Caco-2 (cell line): ENCODE measurements at regions not wholly inside any gene's neighbourhood (a gene's known extent, or its start where the extent isn't known, plus 50 kb on each side); places are given as distances from the start of the nearest gene placed in this dataset.

ENCODE experiments used
- BruUV-seq: library from RNA; stranded (reverse); fragments of 400-500 nt; replicated peaks from 2 replicates; lab custom pipeline; 2021; lab: Mats Ljungman, UMichigan
- CTCF ChIA-PET: fragments of 300-600 bp; sonication (Branson Sonifier 250); formaldehyde crosslinking; loops from one replicate; lab custom pipeline; 2022; ENCODE audit warnings: antibody characterized with exemption; lab: Charles Lee
- POLR2A ChIA-PET: fragments of 300-600 bp; sonication (Branson Sonifier 250); formaldehyde crosslinking; loops from one replicate; lab custom pipeline; 2022; ENCODE audit warnings: antibody characterized with exemption; lab: Charles Lee
- DNase-seq, 2 experiments: peaks; one replicate each; pipeline versions ENCODE4 v3.0.0 to v3.0.0-alpha.2; 2020 to 2022
- H3K27me3 ChIP-seq: replicated peaks from 2 replicates; pipeline ENCODE4 v1.6.0; 2011; ENCODE audit warnings: low read length; ENCODE audit not compliant: control insufficient read depth, insufficient read depth
- H3K36me3 ChIP-seq: 2 replicates; pipeline ENCODE4 v1.5.1; 2011; ENCODE audit warnings: low read length; ENCODE audit not compliant: control insufficient read depth, insufficient read depth
- H3K4me1 ChIP-seq: fragments of 250-450 bp; sonication (Bioruptor Pico); 2 replicates; pipeline ENCODE4 v1.5.1; 2020; ENCODE audit warnings: mild to moderate bottlenecking
- H3K4me3 ChIP-seq: 2 replicates; pipeline ENCODE4 v1.5.1; 2011; ENCODE audit warnings: low read depth, mild to moderate bottlenecking, control low read depth, low read length
- H3K9me3 ChIP-seq: fragments of 250-450 bp; sonication (Bioruptor Pico); 2 replicates; pipeline ENCODE4 v1.5.1; 2020; ENCODE audit warnings: mild to moderate bottlenecking, moderate library complexity
- H3K27ac Mint-ChIP-seq: one replicate; pipeline ENCODE4 v1.8.0; 2022; ENCODE audit warnings: mixed read lengths; ENCODE audit not compliant: unreplicated experiment
- H3K27me3 Mint-ChIP-seq: one replicate; pipeline ENCODE4 v1.8.0; 2022; ENCODE audit warnings: mixed read lengths; ENCODE audit not compliant: insufficient read depth, unreplicated experiment
- H3K36me3 Mint-ChIP-seq: one replicate; pipeline ENCODE4 v1.8.0; 2022; ENCODE audit warnings: mild to moderate bottlenecking, mixed read lengths; ENCODE audit not compliant: insufficient read depth, unreplicated experiment
- H3K4me1 Mint-ChIP-seq: one replicate; pipeline ENCODE4 v1.8.0; 2022; ENCODE audit warnings: low read depth, mixed read lengths; ENCODE audit not compliant: unreplicated experiment
- H3K4me3 Mint-ChIP-seq: one replicate; pipeline ENCODE4 v1.8.0; 2022; ENCODE audit warnings: mild to moderate bottlenecking, moderate library complexity, mixed read lengths; ENCODE audit not compliant: unreplicated experiment
- H3K9me3 Mint-ChIP-seq: one replicate; pipeline ENCODE4 v1.8.0; 2022; ENCODE audit warnings: mixed read lengths; ENCODE audit not compliant: unreplicated experiment
- CTCF ChIP-seq, 2 experiments: fragments of 200-600 bp in 1 of 2; IDR thresholded peaks; 1 replicate in 1 of 2; 2 replicates in 1 of 2; pipeline versions ENCODE4 v1.5.1 to v1.8.0; 2011 to 2022; ENCODE audit warnings: antibody characterized with exemption in 1 of 2, control low read depth in 1 of 2, inconsistent platforms in 1 of 2, low read depth in 1 of 2, low read length in 1 of 2, mild to moderate bottlenecking in 1 of 2, moderate library complexity in 1 of 2; ENCODE audit not compliant: insufficient read depth in 1 of 2, severe bottlenecking in 1 of 2, unreplicated experiment in 1 of 2
- intact Hi-C: fragments of 100-400 bp; cut with micrococcal nuclease; formaldehyde crosslinking; loops from one replicate; pipeline ENCODE4 v1.10.0; 2022; ENCODE audit not compliant: unreplicated experiment

DNA sequence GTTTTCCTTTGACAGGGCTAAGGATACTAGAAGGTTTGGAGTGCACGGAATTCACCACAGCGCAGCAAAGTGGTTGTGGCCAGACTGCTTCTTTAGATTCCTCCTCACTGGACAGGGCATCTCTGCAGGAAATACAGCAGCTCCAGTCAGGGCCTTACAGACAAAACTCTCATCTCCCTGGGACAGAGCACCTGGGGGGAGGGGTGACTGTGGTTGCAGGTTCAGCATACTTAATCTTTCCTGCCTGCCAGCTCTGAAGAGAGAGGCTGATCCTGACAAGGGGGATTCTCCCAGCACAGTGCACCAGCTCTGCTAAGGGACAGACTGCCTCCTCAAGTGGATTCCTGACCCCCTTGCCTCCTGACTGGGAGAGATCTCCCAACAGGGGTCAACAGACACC, 1257.9 kb downstream of the NXPH1 start:
- no peaks in the 10 kb centered on the region for H3K9me3 ChIP-seq
- H3K4me1 Mint-ChIP-seq: no peaks in the 10 kb centered on the region
- no peak overlapping the region for H3K27ac Mint-ChIP-seq
- no TSS peak for BruUV-seq
- H3K4me3 ChIP-seq: no peak overlapping the region
- H3K4me3 Mint-ChIP-seq: no peak overlapping the region
- intact Hi-C loops: no loop called here
- H3K9me3 Mint-ChIP-seq: no peaks in the 10 kb centered on the region
- H3K27me3 Mint-ChIP-seq: no peaks in the 10 kb centered on the region
- H3K36me3 Mint-ChIP-seq: no peaks in the 10 kb centered on the region
- no peaks in the 10 kb centered on the region for H3K27me3 ChIP-seq
- no peak for DNase-seq
- no peak for TF ChIP-seq CTCF (IDR thresholded peaks at IDR 0.05; ENCODE audit: insufficient read depth in 1 of 2, low read depth in 1 of 2, low read length in 1 of 2, severe bottlenecking in 1 of 2, unreplicated experiment in 1 of 2)
- H3K4me1 ChIP-seq: no peaks in the 10 kb centered on the region
- H3K36me3 ChIP-seq: no peaks in the 10 kb centered on the region
- POLR2A ChIA-PET: no interaction called here
- CTCF ChIA-PET: no interaction called here

- intact Hi-C loops: no loop called here
- POLR2A ChIA-PET: no interaction called here
- no peak overlapping the region for H3K4me3 Mint-ChIP-seq
These were observed 1265.0 kb downstream of the NXPH1 start for GRCh38 chr7:9698375-9698774.

DNA sequence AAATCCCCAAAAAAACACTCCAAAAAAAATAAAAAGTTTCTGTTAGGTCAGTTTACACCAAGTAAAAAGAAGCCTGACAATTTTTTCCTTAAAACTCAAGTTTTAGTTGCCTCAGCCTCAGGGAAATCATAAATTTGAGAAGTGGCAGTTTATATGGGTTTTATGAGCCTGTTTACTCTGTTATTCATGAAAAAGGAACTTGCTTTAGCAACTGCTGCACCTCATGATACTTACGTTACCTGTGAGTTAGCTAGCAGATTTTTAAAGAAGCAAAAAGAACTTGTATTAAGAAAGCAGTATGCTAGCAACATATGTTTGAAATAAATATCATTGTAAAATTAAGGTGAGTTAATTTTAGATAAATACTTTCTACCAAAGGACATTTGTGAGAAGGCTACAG, 1264.5 kb upstream of the PHF14 start:
- no peaks in the 10 kb centered on the region for H3K36me3 Mint-ChIP-seq
- CTCF ChIA-PET: no interaction called here
- POLR2A ChIA-PET: no interaction called here
- no peaks in the 10 kb centered on the region for H3K4me1 Mint-ChIP-seq
- H3K27me3 Mint-ChIP-seq: no peaks in the 10 kb centered on the region
- Histone ChIP-seq H3K4me3 (no peak overlapping the region), H3K27me3 (no peaks in the 10 kb centered on the region), H3K4me1 (no peaks in the 10 kb centered on the region), H3K9me3 (no peaks in the 10 kb centered on the region), H3K36me3 (no peaks in the 10 kb centered on the region)
- no peak for TF ChIP-seq CTCF (IDR thresholded peaks at IDR 0.05; ENCODE audit: insufficient read depth in 1 of 2, low read depth in 1 of 2, low read length in 1 of 2, severe bottlenecking in 1 of 2, unreplicated experiment in 1 of 2)
- H3K4me3 Mint-ChIP-seq: no peak overlapping the region
- intact Hi-C loops: no loop called here
- H3K27ac Mint-ChIP-seq: no peak overlapping the region
- DNase-seq: no peak
- BruUV-seq: no TSS peak
- H3K9me3 Mint-ChIP-seq: no peaks in the 10 kb centered on the region

More at GRCh38 chr7:9698375-9698774, 1265.0 kb downstream of the NXPH1 start:
- Histone ChIP-seq H3K4me1 (no peaks in the 10 kb centered on the region), H3K27me3 (no peaks in the 10 kb centered on the region), H3K4me3 (no peak overlapping the region), H3K9me3 (no peaks in the 10 kb centered on the region), H3K36me3 (no peaks in the 10 kb centered on the region)
- Mint-ChIP-seq H3K36me3 (no peaks in the 10 kb centered on the region), H3K27me3 (no peaks in the 10 kb centered on the region), H3K4me1 (no peaks in the 10 kb centered on the region), H3K27ac (no peak overlapping the region), H3K9me3 (no peaks in the 10 kb centered on the region)
- CTCF ChIA-PET: no interaction called here
- no peak for TF ChIP-seq CTCF (IDR thresholded peaks at IDR 0.05; ENCODE audit: insufficient read depth in 1 of 2, low read depth in 1 of 2, low read length in 1 of 2, severe bottlenecking in 1 of 2, unreplicated experiment in 1 of 2)
- BruUV-seq: no TSS peak
- DNase-seq: no peak
